OCI-M1 (cell line): ENCODE measurements at regions not wholly inside any gene's neighbourhood (a gene's known extent, or its start where the extent isn't known, plus 50 kb on each side); places are given as distances from the start of the nearest gene placed in this dataset.

Experiments used
- DNase-seq: peaks from one replicate; lab custom pipeline; 2025; lab: John Stamatoyannopoulos, UW

- peak; percentile 100 for DNase-seq
Measured at GRCh38 chr9:7298123-7298522, 501.5 kb downstream of the DMAC1 start.

GRCh38 chr9:7297521-7297920, 502.1 kb downstream of the DMAC1 start:
- DNase-seq: no peak

- DNase-seq: peak; percentile 90
Measured at GRCh38 chr9:7293091-7293490, 506.5 kb downstream of the DMAC1 start.

DNA sequence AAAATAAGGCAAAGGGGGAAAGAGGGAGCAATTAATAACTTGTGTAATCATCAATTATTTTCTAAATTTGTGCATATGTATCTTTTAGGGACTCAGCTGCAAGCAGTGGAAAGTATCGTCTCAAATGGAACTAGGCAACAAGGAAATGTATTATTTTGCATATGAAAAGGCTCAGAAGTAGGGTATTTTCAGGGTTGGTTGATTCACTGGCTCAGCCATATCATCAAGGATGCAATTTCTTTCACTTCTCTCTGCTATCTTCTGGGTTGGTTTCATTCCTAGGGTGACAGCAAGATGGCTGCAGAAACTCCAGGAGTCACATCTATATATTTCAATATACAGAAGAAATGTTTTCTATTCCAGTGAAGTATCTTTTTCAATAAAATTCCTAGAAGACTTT, 509.8 kb downstream of the DMAC1 start:
- DNase-seq: no peak

DNA sequence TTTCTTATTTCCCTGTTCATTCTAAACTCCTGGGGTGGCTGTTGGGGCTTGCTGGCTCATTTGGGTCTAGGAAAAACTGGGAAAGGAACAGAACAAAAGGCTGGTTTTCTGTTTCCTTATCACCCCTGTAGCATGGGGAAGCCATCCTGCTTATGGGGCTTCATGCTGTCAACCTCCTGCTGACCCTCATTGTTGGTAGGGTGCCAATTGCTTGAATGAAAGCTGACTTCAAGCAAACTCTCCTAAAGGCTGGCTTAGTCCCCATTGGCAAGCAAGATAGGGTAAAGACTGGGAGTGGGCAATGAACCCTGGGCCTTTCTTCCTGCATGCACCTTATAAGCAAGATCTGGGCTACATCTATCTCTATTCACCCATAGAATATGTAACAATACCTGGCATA, 511.6 kb downstream of the DMAC1 start:
- DNase-seq: no peak

- no peak for DNase-seq
Measured at GRCh38 chr9:7287065-7287464, 512.5 kb downstream of the DMAC1 start.

DNA sequence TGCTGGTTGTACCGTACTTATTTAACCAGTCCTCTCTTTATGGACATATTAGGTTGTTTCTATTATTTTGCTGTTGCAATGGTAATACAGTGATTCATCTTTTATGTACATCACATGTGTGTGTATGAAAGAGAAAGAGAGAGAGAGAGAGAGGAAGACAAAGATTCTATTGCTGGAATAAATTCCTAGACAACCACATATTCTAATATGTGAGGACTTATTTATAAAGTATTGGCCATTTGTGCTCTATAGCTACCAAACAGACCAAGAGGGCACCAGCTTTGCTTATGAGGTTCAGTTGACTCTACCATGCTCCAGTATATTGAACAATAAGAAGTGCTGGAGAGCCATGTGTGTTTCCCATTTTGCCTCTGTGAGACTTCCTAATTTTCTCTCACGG, 513.5 kb downstream of the DMAC1 start:
- no peak for DNase-seq

- no peak for DNase-seq
Measured at GRCh38 chr9:7285199-7285598, 514.4 kb downstream of the DMAC1 start.

DNA sequence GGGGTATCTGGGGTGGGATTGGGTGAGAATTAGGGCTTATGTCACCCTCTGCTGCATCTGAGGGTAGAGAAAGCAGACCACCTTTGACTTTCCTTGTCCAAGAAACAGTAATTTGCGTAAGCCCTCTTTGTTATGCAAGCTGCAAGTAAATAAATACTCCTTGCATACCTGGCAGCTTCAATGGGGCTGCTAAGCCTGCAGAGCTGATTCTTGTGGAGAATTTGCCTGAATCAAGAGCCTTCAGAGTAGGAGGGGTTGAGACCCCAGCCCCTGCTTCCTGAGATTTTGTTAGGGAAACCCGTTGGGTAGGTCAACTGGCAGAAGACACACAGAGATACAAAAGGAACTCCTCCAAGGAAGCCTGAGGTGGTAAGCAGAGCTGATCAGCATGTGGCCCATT, 515.1 kb downstream of the DMAC1 start:
- no peak for DNase-seq

DNA sequence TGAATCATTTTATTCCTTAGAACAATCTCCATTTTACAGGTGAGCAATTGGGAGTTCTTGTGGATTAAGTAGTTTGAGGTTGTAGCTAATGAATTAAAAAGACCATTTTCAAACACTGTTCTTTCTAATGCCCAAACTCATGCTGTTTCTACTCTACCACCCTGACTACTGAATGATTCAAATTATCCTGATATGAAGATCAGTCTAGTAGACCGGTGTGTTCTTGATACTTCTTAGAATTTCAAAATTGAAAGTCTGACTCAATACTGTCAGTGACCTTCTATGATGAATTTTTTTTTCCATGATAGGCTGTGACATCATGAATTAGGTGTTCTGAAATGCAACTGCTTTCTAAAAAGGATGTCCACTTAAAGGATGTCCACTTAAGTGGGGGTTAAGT, 515.5 kb downstream of the DMAC1 start:
- no peak for DNase-seq

- DNase-seq: peak; percentile 92
Measured at GRCh38 chr9:7273575-7273974, 515.8 kb downstream of the KDM4C start.

- DNase-seq: no peak
Measured at GRCh38 chr9:7266911-7267595, 509.3 kb downstream of the KDM4C start.

DNA sequence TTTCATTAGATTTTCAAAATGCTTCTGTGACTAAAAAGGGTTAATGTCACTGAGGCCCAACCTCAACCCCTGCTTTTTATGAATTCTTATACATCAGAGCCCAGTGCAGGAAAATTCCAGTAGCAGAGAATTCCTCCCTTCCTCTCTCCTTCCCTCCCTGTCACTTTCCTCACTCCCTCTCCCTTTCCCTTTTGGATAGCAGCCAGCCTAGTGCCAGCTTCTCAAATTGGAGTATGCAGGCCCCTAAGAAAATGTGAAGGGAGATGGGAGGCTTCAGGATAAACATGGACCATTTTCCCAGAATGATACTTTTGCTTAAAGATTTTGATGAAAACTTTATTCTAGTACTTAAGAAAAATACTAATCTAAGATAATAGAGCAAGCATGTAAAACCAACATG, 507.4 kb downstream of the KDM4C start:
- no peak for DNase-seq

GRCh38 chr9:7259544-7260241, 501.9 kb downstream of the KDM4C start:
- peak; percentile 91 for DNase-seq

DNA sequence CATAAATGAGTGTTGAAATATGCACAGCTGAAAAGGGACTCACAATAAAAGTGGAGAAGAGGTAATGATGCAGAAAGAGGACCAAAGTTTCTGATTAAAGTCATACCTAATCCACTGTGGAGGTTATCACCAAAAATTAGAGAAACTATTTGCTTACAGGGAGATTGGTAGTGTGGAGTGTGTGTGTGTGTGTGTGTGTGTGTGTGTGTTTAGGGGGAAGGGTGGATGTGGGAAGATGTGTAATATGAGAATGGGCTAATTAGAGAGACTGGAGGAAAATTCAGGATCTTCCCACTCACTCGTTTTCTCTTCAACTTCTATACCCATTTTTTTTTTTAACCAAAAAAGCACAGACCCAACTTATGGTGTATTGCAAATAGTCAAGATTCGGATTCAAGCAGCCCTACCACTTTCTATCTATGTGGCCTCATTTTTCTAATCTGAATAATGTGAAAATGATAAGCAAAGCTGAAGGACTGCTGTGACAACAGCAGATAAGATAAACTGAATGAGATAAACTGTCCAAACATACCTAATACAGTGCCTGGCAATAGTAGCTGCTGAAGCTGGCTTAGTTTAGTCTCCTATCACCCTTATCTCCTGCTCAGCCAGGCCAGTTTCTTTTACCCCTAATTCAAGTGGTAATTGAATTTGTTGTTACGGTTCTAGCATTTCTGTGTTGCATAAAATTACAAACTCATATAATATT, 501.1 kb downstream of the KDM4C start:
- DNase-seq: no peak

GRCh38 chr9:7246917-7247522, 489.2 kb downstream of the KDM4C start:
- no peak for DNase-seq

DNA sequence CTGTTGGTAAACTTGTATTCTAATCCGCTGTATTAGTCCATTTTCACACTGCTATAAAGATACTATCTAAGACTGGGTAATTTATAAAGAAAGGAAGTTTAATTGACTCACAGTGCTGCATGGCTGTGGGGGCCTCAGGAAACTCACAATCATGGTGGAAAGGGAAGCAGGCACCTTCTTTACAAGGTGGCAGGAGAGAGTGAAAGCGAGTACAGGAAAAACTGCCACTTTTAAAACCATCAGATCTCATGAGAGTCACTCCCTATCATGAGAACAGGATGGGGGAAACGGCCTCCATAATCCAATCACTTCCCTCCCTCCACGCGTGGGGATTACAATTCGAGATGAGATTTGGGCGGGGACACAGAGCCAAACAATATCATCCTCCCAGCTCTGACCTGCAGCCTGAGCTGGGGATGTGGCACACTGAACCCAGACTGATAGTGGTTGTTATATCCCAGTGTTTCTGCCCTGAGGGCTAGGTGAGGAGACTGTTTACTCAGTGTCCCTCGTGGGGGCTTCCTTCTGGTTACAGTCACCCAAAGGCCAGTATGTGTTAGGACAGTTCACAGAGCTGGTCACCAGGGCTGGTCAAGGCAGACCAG, 488.3 kb downstream of the KDM4C start:
- no peak for DNase-seq

DNA sequence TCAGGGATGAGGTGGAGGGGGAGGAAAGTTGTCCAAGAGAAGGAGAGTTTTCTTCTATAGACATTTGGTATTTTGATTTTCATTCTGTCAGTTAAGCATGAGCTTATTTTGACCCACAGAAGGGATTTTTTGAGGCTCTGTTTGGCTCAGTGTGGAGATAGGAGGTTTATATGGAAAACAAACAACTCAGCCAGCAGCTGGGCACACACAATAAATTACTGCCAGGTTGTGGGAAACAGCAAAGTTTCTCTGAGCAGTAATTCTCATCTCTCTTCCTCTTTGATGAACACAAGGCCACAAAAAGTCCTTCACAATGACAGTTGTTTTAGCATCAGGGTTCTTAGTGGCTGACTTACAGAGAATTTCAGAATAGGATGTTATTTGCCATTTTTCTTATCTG, 486.1 kb downstream of the KDM4C start:
- no peak for DNase-seq

GRCh38 chr9:7242126-7242525, 484.4 kb downstream of the KDM4C start:
- DNase-seq: no peak

DNA sequence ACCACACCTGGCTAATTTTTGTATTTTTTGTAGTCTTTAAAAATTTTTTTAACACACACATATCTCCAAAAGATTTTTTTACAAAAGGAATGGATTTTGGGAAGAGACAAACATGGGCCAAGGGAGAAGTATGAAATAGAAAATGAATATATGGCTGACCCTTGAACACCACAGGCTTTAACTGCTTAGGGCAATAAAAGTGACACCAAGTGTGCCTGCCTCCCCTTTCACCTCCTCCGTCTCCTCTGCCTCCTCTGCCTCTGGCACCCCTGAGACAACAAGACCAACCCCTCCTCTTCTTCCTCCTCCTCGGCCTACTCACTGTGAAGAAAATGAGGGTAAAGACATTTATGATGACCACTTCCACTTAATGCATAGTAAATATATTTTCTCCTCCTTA, 483.9 kb downstream of the KDM4C start:
- no peak for DNase-seq

- DNase-seq: no peak
Measured at GRCh38 chr9:7240569-7241311, 483.0 kb downstream of the KDM4C start.

DNA sequence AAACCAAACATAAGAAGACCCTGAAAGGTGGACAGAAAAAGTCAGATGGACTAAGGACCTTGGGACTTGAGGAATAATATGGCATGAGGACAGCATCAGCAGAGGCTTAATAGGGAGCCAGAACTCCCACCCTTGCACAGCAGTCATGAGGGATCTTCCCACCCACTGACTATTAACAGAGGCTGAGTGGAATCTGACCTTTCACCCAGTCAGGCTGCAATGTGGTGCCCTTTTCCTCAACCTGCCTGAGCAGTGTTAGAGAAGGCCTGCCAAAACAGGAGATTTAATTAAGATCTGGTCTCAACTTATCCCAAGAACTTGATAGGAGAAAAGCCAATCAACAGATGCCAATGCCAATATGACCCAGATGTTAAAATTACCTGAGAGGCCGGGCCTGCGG, 481.9 kb downstream of the KDM4C start:
- no peak for DNase-seq
